H1 (cell line): ENCODE measurements at regions not wholly inside any gene's neighbourhood (a gene's known extent, or its start where the extent isn't known, plus 50 kb on each side); places are given as distances from the start of the nearest gene placed in this dataset.

ENCODE experiments used
- CEBPB ChIP-seq: IDR thresholded peaks from 2 replicates; pipeline ENCODE4 v1.6.1; 2012; ENCODE audit warnings: low read depth, low read length
- CTCF ChIP-seq, 3 experiments: IDR thresholded peaks; 1 replicate in 2 of 3; 2 replicates in 1 of 3; pipeline versions ENCODE4 v1.5.1 to v1.6.1; 2011; ENCODE audit warnings: low read length in 3 of 3, mild to moderate bottlenecking in 3 of 3, inconsistent platforms in 2 of 3, low read depth in 1 of 3, moderate library complexity in 1 of 3; ENCODE audit not compliant: insufficient read depth in 1 of 3; ENCODE audit errors: control extremely low read depth in 1 of 3
- EGR1 ChIP-seq: IDR thresholded peaks from 2 replicates; pipeline ENCODE4 v1.6.1; 2011; ENCODE audit warnings: low read depth, low read length, borderline replicate concordance
- EP300 ChIP-seq, 2 experiments: IDR thresholded peaks; 1 replicate in 1 of 2; 2 replicates in 1 of 2; pipeline ENCODE4 v1.6.1; 2011 to 2012; ENCODE audit warnings: low read depth in 2 of 2, low read length in 2 of 2, mild to moderate bottlenecking in 2 of 2, borderline replicate concordance in 1 of 2, inconsistent platforms in 1 of 2, moderate library complexity in 1 of 2
- MAFK ChIP-seq: IDR thresholded peaks from 2 replicates; pipeline ENCODE4 v1.6.1; 2012; ENCODE audit warnings: low read depth, mild to moderate bottlenecking, improper control_type of control experiment, low read length
- MAX ChIP-seq: IDR thresholded peaks from 2 replicates; pipeline ENCODE4 v1.6.1; 2012; ENCODE audit warnings: inconsistent platforms
- NRF1 ChIP-seq: IDR thresholded peaks from 2 replicates; pipeline ENCODE4 v1.6.1; 2011; ENCODE audit warnings: mild to moderate bottlenecking, low read depth, low read length, improper control_type of control experiment
- POLR2A ChIP-seq, 2 experiments: IDR thresholded peaks; 1 replicate in 1 of 2; 2 replicates in 1 of 2; pipeline ENCODE4 v1.6.1; 2011; ENCODE audit warnings: low read depth in 2 of 2, low read length in 2 of 2, mild to moderate bottlenecking in 2 of 2; ENCODE audit errors: control extremely low read depth in 1 of 2
- POLR2AphosphoS5 ChIP-seq: IDR thresholded peaks from 2 replicates; pipeline ENCODE4 v1.6.1; 2011; ENCODE audit warnings: low read depth, low read length
- RAD21 ChIP-seq, 2 experiments: IDR thresholded peaks in 1 of 2; conservative IDR thresholded peaks in 1 of 2; 2 replicates each; pipeline ENCODE4 v1.6.1; 2011; ENCODE audit warnings: low read depth in 2 of 2, low read length in 2 of 2, improper control_type of control experiment in 1 of 2, inconsistent platforms in 1 of 2, mild to moderate bottlenecking in 1 of 2, moderate library complexity in 1 of 2
- RXRA ChIP-seq: IDR thresholded peaks from 2 replicates; pipeline ENCODE4 v1.6.1; 2011; ENCODE audit warnings: low read depth, mild to moderate bottlenecking, low read length, moderate library complexity; ENCODE audit not compliant: insufficient read depth
- SIN3A ChIP-seq, 2 experiments: IDR thresholded peaks in 1 of 2; conservative IDR thresholded peaks in 1 of 2; 2 replicates each; pipeline ENCODE4 v1.6.1; 2011 to 2012; ENCODE audit warnings: low read length in 2 of 2, improper control_type of control experiment in 1 of 2, low read depth in 1 of 2, mild to moderate bottlenecking in 1 of 2
- TCF12 ChIP-seq: IDR thresholded peaks from 2 replicates; pipeline ENCODE4 v1.6.1; 2011; ENCODE audit warnings: low read depth, mild to moderate bottlenecking, low read length

GRCh38 chrX:13254870-13255269 lies 65.0 kb downstream of the ATXN3L start:
- no peak for TF ChIP-seq POLR2A (IDR thresholded peaks at IDR 0.05; ENCODE audit: control extremely low read depth in 1 of 2, low read depth in 2 of 2, low read length in 2 of 2)
- TF ChIP-seq CEBPB = no peak
- TF ChIP-seq CTCF (IDR thresholded peaks at IDR 0.05; ENCODE audit: control extremely low read depth in 1 of 3, insufficient read depth in 1 of 3, low read depth in 1 of 3, low read length in 3 of 3) = no peak
- no peak for TF ChIP-seq SIN3A (conservative IDR thresholded peaks at IDR 0.05 in 1 of 2, IDR thresholded peaks at IDR 0.05 in 1 of 2; ENCODE audit: low read depth in 1 of 2, low read length in 2 of 2)
- no peak for TF ChIP-seq RXRA
- TF ChIP-seq POLR2AphosphoS5 = no peak
- TF ChIP-seq MAFK = no peak
- no peak for TF ChIP-seq EGR1
- no peak for TF ChIP-seq EP300 (IDR thresholded peaks at IDR 0.05; ENCODE audit: borderline replicate concordance in 1 of 2, low read depth in 2 of 2, low read length in 2 of 2)
- TF ChIP-seq MAX = no peak
- TF ChIP-seq TCF12 = no peak
- TF ChIP-seq NRF1 = no peak
- TF ChIP-seq RAD21 (IDR thresholded peaks at IDR 0.05 in 1 of 2, conservative IDR thresholded peaks at IDR 0.05 in 1 of 2; ENCODE audit: low read depth in 2 of 2, low read length in 2 of 2) = no peak
